GM12878 (cell line): ENCODE measurements at regions not wholly inside any gene's neighbourhood (a gene's known extent, or its start where the extent isn't known, plus 50 kb on each side); places are given as distances from the start of the nearest gene placed in this dataset.

Experiments
- FOS ChIP-seq: IDR thresholded peaks from 3 replicates; pipeline ENCODE4 v1.6.1; 2011; ENCODE audit warnings: borderline replicate concordance; ENCODE audit not compliant: insufficient read length; ENCODE audit errors: extremely low read depth
- FOXK2 ChIP-seq: fragments of 450-650 bp; IDR thresholded peaks from 2 replicates; pipeline ENCODE4 v1.6.1; 2017; ENCODE audit warnings: mild to moderate bottlenecking, moderate library complexity
- MEF2A ChIP-seq: IDR thresholded peaks from 2 replicates; pipeline ENCODE4 v1.6.1; 2011; ENCODE audit warnings: low read depth, mild to moderate bottlenecking, low read length, moderate library complexity; ENCODE audit not compliant: insufficient read depth
- RCOR1 ChIP-seq: conservative IDR thresholded peaks from 2 replicates; pipeline ENCODE4 v1.6.1; 2012; ENCODE audit warnings: low read depth, low read length, improper control_type of control experiment
- SPI1 ChIP-seq: IDR thresholded peaks from 2 replicates; pipeline ENCODE4 v1.6.1; 2011; ENCODE audit warnings: low read depth, mild to moderate bottlenecking, low read length, moderate library complexity, borderline replicate concordance; ENCODE audit not compliant: insufficient read depth
- YBX1 ChIP-seq: fragments of 450-650 bp; IDR thresholded peaks from 2 replicates; pipeline ENCODE4 v1.6.1; 2016; ENCODE audit warnings: antibody characterized with exemption
- TF ChIP-seq, protein P1 (sequence below): IDR thresholded peaks from 2 replicates; pipeline ENCODE4 v1.6.1; 2011; ENCODE audit warnings: low read depth, mild to moderate bottlenecking, low read length, moderate library complexity, borderline replicate concordance; ENCODE audit errors: extremely low read depth
- TF ChIP-seq, protein P2 (sequence below): IDR thresholded peaks from 2 replicates; pipeline ENCODE4 v1.6.1; 2011; ENCODE audit warnings: low read depth, low read length, improper control_type of control experiment, borderline replicate concordance

DNA sequence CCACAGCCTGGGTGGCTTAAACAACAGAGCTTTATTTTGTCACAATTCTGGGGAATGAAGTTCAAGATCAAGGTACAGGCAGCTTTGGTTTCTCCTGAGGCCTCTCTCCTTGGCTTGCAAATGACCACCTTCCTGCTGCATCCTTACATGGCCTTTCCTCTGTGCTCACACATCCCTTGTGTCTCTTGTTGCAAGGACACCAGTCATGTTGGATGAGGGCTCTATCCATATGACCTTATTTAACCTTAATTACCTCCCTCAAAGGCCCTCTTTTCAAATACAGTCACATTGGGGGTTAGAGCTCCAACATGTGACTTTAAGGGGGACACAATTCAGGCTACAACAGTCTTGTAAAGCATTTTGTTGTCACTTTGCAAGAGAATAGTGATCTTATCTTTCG, 65.0 kb upstream of the PLXNA4 start:
- TF ChIP-seq, protein P1, sequence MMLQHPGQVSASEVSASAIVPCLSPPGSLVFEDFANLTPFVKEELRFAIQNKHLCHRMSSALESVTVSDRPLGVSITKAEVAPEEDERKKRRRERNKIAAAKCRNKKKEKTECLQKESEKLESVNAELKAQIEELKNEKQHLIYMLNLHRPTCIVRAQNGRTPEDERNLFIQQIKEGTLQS: no peak
- TF ChIP-seq MEF2A: no peak
- no peak for TF ChIP-seq YBX1
- TF ChIP-seq FOS: no peak
- TF ChIP-seq, protein P2, sequence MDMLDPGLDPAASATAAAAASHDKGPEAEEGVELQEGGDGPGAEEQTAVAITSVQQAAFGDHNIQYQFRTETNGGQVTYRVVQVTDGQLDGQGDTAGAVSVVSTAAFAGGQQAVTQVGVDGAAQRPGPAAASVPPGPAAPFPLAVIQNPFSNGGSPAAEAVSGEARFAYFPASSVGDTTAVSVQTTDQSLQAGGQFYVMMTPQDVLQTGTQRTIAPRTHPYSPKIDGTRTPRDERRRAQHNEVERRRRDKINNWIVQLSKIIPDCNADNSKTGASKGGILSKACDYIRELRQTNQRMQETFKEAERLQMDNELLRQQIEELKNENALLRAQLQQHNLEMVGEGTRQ: no peak
- no peak for TF ChIP-seq RCOR1
- TF ChIP-seq FOXK2: no peak
- TF ChIP-seq SPI1: no peak
